ENCODE measurements at regions not wholly inside any gene's neighbourhood (a gene's known extent, or its start where the extent isn't known, plus 50 kb on each side); places are given as distances from the start of the nearest gene placed in this dataset.

GRCh38 chr15:66921319-66921915 is 144.0 kb upstream of the SMAD3 start:
- in situ Hi-C loops (cut with HindIII; ENCODE audit: low sequenced_read_pairs): no loop called here
- no peak for DNase-seq (ENCODE audit: low read depth)
- no peak for TF ChIP-seq CTCF (IDR thresholded peaks at IDR 0.05; ENCODE audit: low read depth, low read length, missing control alignments)

GRCh38 chr15:66922608-66923007 is 142.8 kb upstream of the SMAD3 start:
- no peak for TF ChIP-seq CTCF (IDR thresholded peaks at IDR 0.05; ENCODE audit: low read depth, low read length, missing control alignments)
- in situ Hi-C loops (cut with HindIII; ENCODE audit: low sequenced_read_pairs): no loop called here
- no peak for DNase-seq (ENCODE audit: low read depth)
- H3K4me3 ChIP-seq (ENCODE audit: low read depth, low read length): no peak overlapping the region

More at GRCh38 chr15:66921319-66921915, 144.0 kb upstream of the SMAD3 start:
- H3K4me3 ChIP-seq (ENCODE audit: low read depth, low read length): no peak overlapping the region

GRCh38 chr15:66923438-66923881 is 141.9 kb upstream of the SMAD3 start:
- in situ Hi-C loops (cut with HindIII; ENCODE audit: low sequenced_read_pairs): no loop called here
- no peak for DNase-seq (ENCODE audit: low read depth)
- peak; percentile 71 for TF ChIP-seq CTCF (IDR thresholded peaks at IDR 0.05; ENCODE audit: low read depth, low read length, missing control alignments)
- no peak overlapping the region for H3K4me3 ChIP-seq (ENCODE audit: low read depth, low read length)

GRCh38 chr15:66924889-66925288 is 140.5 kb upstream of the SMAD3 start:
- in situ Hi-C loops (cut with HindIII; ENCODE audit: low sequenced_read_pairs): no loop called here
- TF ChIP-seq CTCF (IDR thresholded peaks at IDR 0.05; ENCODE audit: low read depth, low read length, missing control alignments): no peak

GRCh38 chr15:66925721-66926120 is 139.7 kb upstream of the SMAD3 start:
- in situ Hi-C loops (cut with HindIII; ENCODE audit: low sequenced_read_pairs): no loop called here
- H3K4me3 ChIP-seq (ENCODE audit: low read depth, low read length): no peak overlapping the region
- DNase-seq (ENCODE audit: low read depth): no peak
- TF ChIP-seq CTCF (IDR thresholded peaks at IDR 0.05; ENCODE audit: low read depth, low read length, missing control alignments): no peak

More at GRCh38 chr15:66924889-66925288, 140.5 kb upstream of the SMAD3 start:
- no peak overlapping the region for H3K4me3 ChIP-seq (ENCODE audit: low read depth, low read length)
- no peak for DNase-seq (ENCODE audit: low read depth)

- DNase-seq (ENCODE audit: low read depth): no peak
- no peak for TF ChIP-seq CTCF (IDR thresholded peaks at IDR 0.05; ENCODE audit: low read depth, low read length, missing control alignments)
- in situ Hi-C loops (cut with HindIII; ENCODE audit: low sequenced_read_pairs): no loop called here
- H3K4me3 ChIP-seq (ENCODE audit: low read depth, low read length): no peak overlapping the region
Measured at GRCh38 chr15:66927201-66928077, 138.0 kb upstream of the SMAD3 start.

Measured in astrocyte of the cerebellum (primary cell).